ENCODE measurements at regions not wholly inside any gene's neighbourhood (a gene's known extent, or its start where the extent isn't known, plus 50 kb on each side); places are given as distances from the start of the nearest gene placed in this dataset.

DNA sequence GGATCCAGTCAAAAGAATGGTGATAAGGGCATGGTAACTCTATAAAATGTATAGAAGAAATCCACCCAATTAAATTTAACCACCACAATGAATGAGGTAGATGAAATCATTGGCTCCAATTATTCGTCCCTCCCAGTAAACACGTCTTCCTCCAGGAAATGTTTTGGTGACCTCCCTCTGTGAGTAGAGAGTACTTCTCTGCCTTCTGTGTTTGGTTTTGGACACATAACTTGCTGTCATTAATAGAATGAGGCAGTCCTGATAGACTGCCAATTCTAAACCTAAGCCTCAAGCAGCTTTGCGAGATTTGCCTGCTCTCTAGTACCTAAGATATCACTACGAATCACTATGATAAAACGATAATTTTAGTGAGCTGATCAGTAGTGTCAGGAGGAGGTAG, 632.8 kb downstream of the HDGFL1 start:
- Histone ChIP-seq H3K27ac (no peak overlapping the region), H3K4me1 (no peaks in the 10 kb centered on the region), H3K4me3 (no peak overlapping the region), H3K9me3 (peaks cover 0 to 7% of the 10 kb centered on the region in 2 donors), H3K36me3 (no peaks in the 10 kb centered on the region), H3K27me3 (no peaks in the 10 kb centered on the region)
- TF ChIP-seq CTCF (IDR thresholded peaks at IDR 0.05): no peak
- DNase-seq (ENCODE audit: low spot score): no peak

DNA sequence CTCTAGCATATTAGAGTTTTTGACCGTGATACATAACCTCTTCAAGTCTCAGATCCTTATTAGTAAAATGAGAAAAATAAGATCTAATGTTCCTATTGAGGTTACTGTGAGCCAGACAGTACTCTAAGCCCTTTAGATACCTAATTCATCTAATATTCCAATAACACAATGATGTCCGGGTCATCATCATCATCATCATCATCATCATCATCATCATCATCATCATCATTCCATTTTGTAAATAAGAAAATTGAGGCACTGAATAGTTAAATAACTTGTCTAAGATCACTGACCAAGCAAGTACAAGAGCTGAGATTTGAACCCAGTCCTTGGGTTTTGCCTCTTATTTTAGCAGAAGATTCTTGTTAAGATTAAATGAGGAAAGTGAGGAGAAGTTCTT, 643.0 kb downstream of the HDGFL1 start:
- no peaks in the 10 kb centered on the region for H3K4me1 ChIP-seq
- no peak for DNase-seq (ENCODE audit: low spot score)
- H3K9me3 ChIP-seq: no peaks in the 10 kb centered on the region
- no peaks in the 10 kb centered on the region for H3K27me3 ChIP-seq
- H3K4me3 ChIP-seq: no peak overlapping the region
- TF ChIP-seq CTCF (IDR thresholded peaks at IDR 0.05): no peak
- H3K36me3 ChIP-seq: no peaks in the 10 kb centered on the region
- H3K27ac ChIP-seq: no peak overlapping the region

DNA sequence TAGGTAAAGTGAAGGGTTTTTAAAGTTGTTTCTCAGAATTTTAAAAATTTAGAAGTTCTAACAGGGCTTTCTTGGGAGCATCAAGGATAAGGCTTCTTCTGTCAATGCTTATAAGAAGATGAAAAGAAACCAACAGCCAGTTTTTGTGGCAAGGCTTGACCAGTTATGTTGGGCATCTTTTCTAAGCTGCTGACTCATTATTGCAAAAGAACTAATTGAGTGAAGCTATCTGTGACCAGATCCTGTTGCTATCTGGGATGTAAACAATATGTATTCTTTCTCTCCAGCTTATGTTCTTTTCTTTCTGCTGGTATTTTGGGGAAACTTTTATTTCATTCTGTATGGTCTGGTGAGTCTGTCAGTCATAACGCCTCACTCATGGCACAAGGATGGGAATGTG, 643.8 kb downstream of the HDGFL1 start:
- no peaks in the 10 kb centered on the region for H3K4me1 ChIP-seq
- H3K36me3 ChIP-seq: no peaks in the 10 kb centered on the region
- H3K27me3 ChIP-seq: no peaks in the 10 kb centered on the region
- TF ChIP-seq CTCF (IDR thresholded peaks at IDR 0.05): no peak
- no peak for DNase-seq (ENCODE audit: low spot score)
- H3K9me3 ChIP-seq: no peaks in the 10 kb centered on the region
- no peak overlapping the region for H3K4me3 ChIP-seq
- H3K27ac ChIP-seq: no peak overlapping the region

GRCh38 chr6:23213651-23214050, 644.3 kb downstream of the HDGFL1 start:
- no peaks in the 10 kb centered on the region for H3K36me3 ChIP-seq
- no peak overlapping the region for H3K4me3 ChIP-seq
- no peaks in the 10 kb centered on the region for H3K9me3 ChIP-seq
- no peak for DNase-seq (ENCODE audit: low spot score)
- no peak for TF ChIP-seq CTCF (IDR thresholded peaks at IDR 0.05)
- H3K27me3 ChIP-seq: no peaks in the 10 kb centered on the region
- H3K27ac ChIP-seq: no peak overlapping the region
- H3K4me1 ChIP-seq: no peaks in the 10 kb centered on the region

- TF ChIP-seq CTCF (IDR thresholded peaks at IDR 0.05): no peak
- no peak overlapping the region for H3K4me3 ChIP-seq
- peaks cover 0 to 10% of the 10 kb centered on the region in 2 donors for H3K9me3 ChIP-seq
- no peak overlapping the region for H3K27ac ChIP-seq
- H3K4me1 ChIP-seq: no peaks in the 10 kb centered on the region
- H3K36me3 ChIP-seq: no peaks in the 10 kb centered on the region
- H3K27me3 ChIP-seq: no peaks in the 10 kb centered on the region
- no peak for DNase-seq (ENCODE audit: low spot score)
Observed at GRCh38 chr6:23218751-23219150, 649.4 kb downstream of the HDGFL1 start.

GRCh38 chr6:23222724-23223123, 653.4 kb downstream of the HDGFL1 start:
- Histone ChIP-seq H3K36me3 (no peaks in the 10 kb centered on the region), H3K4me1 (no peaks in the 10 kb centered on the region), H3K4me3 (no peak overlapping the region), H3K9me3 (peaks cover 0 to 10% of the 10 kb centered on the region in 2 donors), H3K27me3 (no peaks in the 10 kb centered on the region), H3K27ac (no peak overlapping the region)
- no peak for TF ChIP-seq CTCF (IDR thresholded peaks at IDR 0.05)
- DNase-seq (ENCODE audit: low spot score): no peak

Data from right atrium auricular region (tissue), 2 donors.